Esophagus muscularis mucosa (tissue), 4 donors: ENCODE measurements at regions not wholly inside any gene's neighbourhood (a gene's known extent, or its start where the extent isn't known, plus 50 kb on each side); places are given as distances from the start of the nearest gene placed in this dataset.

Experiments used
- CTCF ChIP-seq, 3 experiments: fragments of 200-600 bp in 2 of 3; fragments of 450-650 bp in 1 of 3; sonication (generic) in 2 of 3; IDR thresholded peaks; one replicate each; pipeline ENCODE4 v1.5.1; 2017 to 2019; ENCODE audit warnings: antibody characterized with exemption in 3 of 3, mild to moderate bottlenecking in 2 of 3, moderate library complexity in 1 of 3
- EP300 ChIP-seq: sonication (generic); formaldehyde crosslinking; IDR thresholded peaks from one replicate; pipeline ENCODE4 v1.6.1; 2017; ENCODE audit warnings: antibody characterized with exemption
- POLR2A ChIP-seq: fragments of 450-650 bp; IDR thresholded peaks from one replicate; pipeline ENCODE4 v1.6.1; 2017; ENCODE audit warnings: antibody characterized with exemption, moderate library complexity, mild to moderate bottlenecking, low read depth
- POLR2AphosphoS5 ChIP-seq, 2 donors: sonication (generic); formaldehyde crosslinking; IDR thresholded peaks; one replicate each; pipeline ENCODE4 v1.6.1; 2017; ENCODE audit warnings: antibody characterized with exemption in 2 of 2

GRCh38 chr2:126154256-126154785 lies 501.6 kb upstream of the GYPC start:
- no peak for TF ChIP-seq CTCF (IDR thresholded peaks at IDR 0.05)
- TF ChIP-seq POLR2AphosphoS5 (IDR thresholded peaks at IDR 0.05), result no peak
- TF ChIP-seq POLR2A, result no peak
- TF ChIP-seq EP300, result no peak
